Endothelial cell of umbilical vein (primary cell): ENCODE measurements at regions not wholly inside any gene's neighbourhood (a gene's known extent, or its start where the extent isn't known, plus 50 kb on each side); places are given as distances from the start of the nearest gene placed in this dataset.

Source experiments
- BruUV-seq: library from RNA; stranded (reverse); fragments of 400-500 nt; replicated peaks from 2 replicates; lab custom pipeline; 2021; lab: Mats Ljungman, UMichigan
- CTCF ChIA-PET: fragments of 300-600, 350-600 bp; sonication (Branson Sonifier 250); formaldehyde crosslinking; loops from one replicate; lab custom pipeline; 2021; ENCODE audit warnings: antibody characterized with exemption, inconsistent platforms; lab: Charles Lee
- POLR2A ChIA-PET: fragments of 300-600, 350-600 bp; sonication (Branson Sonifier 250); formaldehyde crosslinking; loops from one replicate; lab custom pipeline; 2021; ENCODE audit warnings: antibody characterized with exemption, inconsistent platforms; lab: Charles Lee
- DNase-seq: peaks from one replicate; pipeline ENCODE4 v3.0.0-alpha.2; 2011; ENCODE audit warnings: low read depth, low spot score
- FAIRE-seq: peaks from 2 replicates; lab custom pipeline; 2011; peaks lifted over from hg19 to GRCh38; lab: Jason Lieb, UNC
- H2AFZ ChIP-seq: 2 replicates; pipeline ENCODE4 v1.6.0; 2012; ENCODE audit warnings: low read depth, low read length, control low read depth, inconsistent platforms
- H3K27ac ChIP-seq: 2 replicates; pipeline ENCODE4 v1.5.1; 2011; ENCODE audit warnings: low read depth, mild to moderate bottlenecking, control low read depth, low read length, moderate library complexity; ENCODE audit not compliant: insufficient read depth
- H3K27me3 ChIP-seq, 2 experiments: 2 replicates each; pipeline versions ENCODE4 v1.6.0 to v1.6.1; 2011; ENCODE audit warnings: low read length in 2 of 2, mixed read lengths in 1 of 2; ENCODE audit not compliant: control insufficient read depth in 2 of 2, insufficient read depth in 2 of 2
- H3K36me3 ChIP-seq, 2 experiments: 2 replicates in 1 of 2; 3 replicates in 1 of 2; pipeline ENCODE4 v1.5.1; 2011; ENCODE audit warnings: low read length in 2 of 2, mild to moderate bottlenecking in 1 of 2, moderate library complexity in 1 of 2; ENCODE audit not compliant: control insufficient read depth in 2 of 2, insufficient read depth in 2 of 2; ENCODE audit errors: extremely low read depth in 1 of 2
- H3K4me1 ChIP-seq: 3 replicates; pipeline ENCODE4 v1.5.1; 2011; ENCODE audit warnings: mild to moderate bottlenecking, low read length; ENCODE audit not compliant: control insufficient read depth, insufficient read depth; ENCODE audit errors: extremely low read depth
- H3K4me2 ChIP-seq: 2 replicates; pipeline ENCODE4 v1.6.1; 2011; ENCODE audit warnings: low read length, control low read depth, mixed read lengths; ENCODE audit not compliant: insufficient read depth
- H3K4me3 ChIP-seq, 3 experiments: fragments of 200-600 bp in 1 of 3; sonication (generic), shearing (Covaris generic) in 1 of 3; replicated peaks in 1 of 3; 2 replicates each; pipeline ENCODE4 v1.5.1; 2011 to 2016; ENCODE audit warnings: control low read depth in 3 of 3, low read length in 3 of 3, mild to moderate bottlenecking in 2 of 3, inconsistent platforms in 1 of 3, low read depth in 1 of 3, moderate library complexity in 1 of 3; ENCODE audit not compliant: insufficient read depth in 1 of 3
- H3K79me2 ChIP-seq: 2 replicates; pipeline ENCODE4 v1.6.0; 2012; ENCODE audit warnings: low read length, inconsistent platforms; ENCODE audit not compliant: control insufficient read depth, insufficient read depth
- H3K9ac ChIP-seq: replicated peaks from 2 replicates; pipeline ENCODE3; 2011; ENCODE audit warnings: low read length, control low read depth; ENCODE audit not compliant: insufficient read depth; ENCODE audit errors: extremely low read depth
- H3K9me1 ChIP-seq: replicated peaks from 3 replicates; pipeline ENCODE4 v1.6.0; 2011; ENCODE audit warnings: mild to moderate bottlenecking, low read length; ENCODE audit not compliant: control insufficient read depth, insufficient read depth; ENCODE audit errors: extremely low read depth
- H3K9me3 ChIP-seq: replicated peaks from 2 replicates; pipeline ENCODE4 v1.5.1; 2012; ENCODE audit warnings: low read length, inconsistent platforms; ENCODE audit not compliant: control insufficient read depth, insufficient read depth
- H4K20me1 ChIP-seq: replicated peaks from 2 replicates; pipeline ENCODE3; 2011; ENCODE audit warnings: mild to moderate bottlenecking, low read length; ENCODE audit not compliant: control insufficient read depth, insufficient read depth; ENCODE audit errors: extremely low read depth
- CTCF ChIP-seq, 2 donors: IDR thresholded peaks; 1 replicate in 1 of 2; 2 replicates in 1 of 2; pipeline ENCODE4 v1.5.1; 2011; ENCODE audit warnings: low read length in 2 of 2, mild to moderate bottlenecking in 2 of 2, moderate library complexity in 2 of 2, control low read depth in 1 of 2, inconsistent platforms in 1 of 2, low read depth in 1 of 2; ENCODE audit not compliant: insufficient read depth in 1 of 2; ENCODE audit errors: extremely low read depth in 1 of 2
- EZH2 ChIP-seq: IDR thresholded peaks from 2 replicates; pipeline ENCODE4 v1.6.1; 2012; ENCODE audit warnings: borderline replicate concordance, low read depth, mild to moderate bottlenecking, moderate library complexity, low read length, inconsistent platforms; ENCODE audit not compliant: severe bottlenecking
- FOS ChIP-seq: IDR thresholded peaks from 2 replicates; pipeline ENCODE4 v1.6.1; 2011; ENCODE audit warnings: mild to moderate bottlenecking, low read length, moderate library complexity, borderline replicate concordance; ENCODE audit not compliant: insufficient read depth
- GATA2 ChIP-seq: IDR thresholded peaks from 2 replicates; pipeline ENCODE4 v1.7.0; 2011; ENCODE audit warnings: low read depth, mild to moderate bottlenecking, moderate library complexity, mixed read lengths, low read length; ENCODE audit not compliant: insufficient read length, insufficient read depth
- JUN ChIP-seq: IDR thresholded peaks from 2 replicates; pipeline ENCODE4 v1.6.1; 2011; ENCODE audit warnings: borderline replicate concordance, low read depth; ENCODE audit not compliant: insufficient read length, insufficient read depth
- MAX ChIP-seq: IDR thresholded peaks from 2 replicates; pipeline ENCODE4 v1.6.1; 2011; ENCODE audit not compliant: insufficient read depth, insufficient read length
- MYC ChIP-seq: IDR thresholded peaks from one replicate; pipeline ENCODE4 v1.6.1; 2011; ENCODE audit warnings: mild to moderate bottlenecking, low read depth, low read length
- POLR2A ChIP-seq: IDR thresholded peaks from 2 replicates; pipeline ENCODE4 v1.6.1; 2012; ENCODE audit warnings: low read depth, mild to moderate bottlenecking, control low read depth, low read length
- POLR2AphosphoS5 ChIP-seq: IDR thresholded peaks from 2 replicates; pipeline ENCODE4 v1.6.1; 2012; ENCODE audit warnings: low read depth, mild to moderate bottlenecking, control low read depth, low read length, moderate library complexity; ENCODE audit not compliant: insufficient read depth
- dilution Hi-C: fragments of 300-500 bp; cut with MboI; formaldehyde crosslinking; loops from one replicate; pipeline ENCODE4 v1.15.0; 2019; ENCODE audit warnings: low sequenced_read_pairs; ENCODE audit not compliant: extremely low pct_ligation_motif_present
- intact Hi-C: fragments of 100-400 bp; cut with micrococcal nuclease; formaldehyde crosslinking; loops from one replicate; pipeline ENCODE4 v1.10.0; 2022

GRCh38 chr16:86823888-86824671 is 245.7 kb downstream of the FOXL1 start:
- Histone ChIP-seq H3K4me3 (peak overlapping the region in 1 of 3 experiments; percentile 7), H3K79me2 (no peaks in the 10 kb centered on the region), H4K20me1 (no peaks in the 10 kb centered on the region), H3K36me3 (no peaks in the 10 kb centered on the region), H2AFZ (no peak overlapping the region), H3K4me2 (peak overlapping the region; percentile 77), H3K27ac (peak overlapping the region; percentile 93), H3K9me3 (no peaks in the 10 kb centered on the region), H3K4me1 (peaks cover 50% of the 10 kb centered on the region), H3K27me3 (no peaks in the 10 kb centered on the region), H3K9ac (peak overlapping the region; percentile 72), H3K9me1 (no peaks in the 10 kb centered on the region)
- intact Hi-C loops (loop anchor here (1.0 to 5.0 kb wide), 11 partner anchors 12 to 258 kb away; partner anchors contain the start of gene FOXC2), dilution Hi-C loops (no loop called here)
- BruUV-seq = TSS peak; percentile 35
- FAIRE-seq (peak; percentile 91), DNase-seq (peak; percentile 87)
- TF ChIP-seq MYC (no peak), JUN (peak; percentile 45), MAX (no peak), EZH2 (no peak), CTCF (IDR thresholded peaks at IDR 0.05; ENCODE audit: extremely low read depth in 1 of 2, insufficient read depth in 1 of 2, low read depth in 1 of 2, low read length in 2 of 2) (no peak), POLR2AphosphoS5 (no peak), FOS (peak; percentile 75), POLR2A (peak; percentile 50), GATA2 (peak; percentile 69)
- ChIA-PET POLR2A (no interaction called here), CTCF (interaction anchor here (0.6 to 1.5 kb wide), 8 partner anchors 9 to 455 kb away, joined by 3 to 6 read pairs (median 3); no protein-coding TSS in a partner anchor)
